ENCODE measurements at regions not wholly inside any gene's neighbourhood (a gene's known extent, or its start where the extent isn't known, plus 50 kb on each side); places are given as distances from the start of the nearest gene placed in this dataset.

GRCh38 chr13:39816936-39817335 is 161.5 kb downstream of the COG6 start:
- intact Hi-C loops (cut with DNase I): no loop called here

DNA sequence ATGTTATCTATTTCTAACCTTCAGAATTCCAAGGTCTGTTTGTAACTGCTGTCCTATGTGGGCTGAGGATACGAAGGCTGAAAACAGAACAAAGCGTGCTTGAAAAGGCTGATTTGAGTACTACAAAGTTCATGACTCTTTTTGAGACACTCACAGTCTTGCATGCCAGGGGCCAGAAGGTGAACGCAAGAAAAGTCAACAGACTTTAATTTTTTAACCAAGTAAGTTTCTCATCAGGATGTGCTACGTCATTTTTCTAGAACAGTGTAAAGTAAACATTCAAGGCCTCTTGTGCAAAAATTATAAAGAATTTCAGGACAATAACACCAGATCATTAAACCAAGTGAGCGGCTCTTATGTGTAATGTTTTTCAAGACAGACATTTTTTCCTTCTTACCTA is 163.5 kb downstream of the COG6 start:
- Histone ChIP-seq H3K9me3 (no peaks in the 10 kb centered on the region), H3K4me1 (no peaks in the 10 kb centered on the region), H3K36me3 (ENCODE audit: insufficient read depth in 1 of 2, low read depth in 1 of 2) (no peaks in the 10 kb centered on the region), H3K27ac (no peak overlapping the region), H3K27me3 (ENCODE audit: insufficient read depth in 3 of 3, low read length in 2 of 3) (no peaks in the 10 kb centered on the region), H3K4me3 (no peak overlapping the region)
- DNase-seq: no peak
- TF ChIP-seq CTCF (IDR thresholded peaks at IDR 0.05): no peak
- 70 to 79% (median 76%) methylated on average over 5 of the region's 5 CpGs for WGBS, 3 donors
- ATAC-seq: no peak
- intact Hi-C loops (cut with DNase I): no loop called here

More at GRCh38 chr13:39816936-39817335, 161.5 kb downstream of the COG6 start:
- no peaks in the 10 kb centered on the region for H3K9me3 ChIP-seq
- no peaks in the 10 kb centered on the region for H3K36me3 ChIP-seq (ENCODE audit: insufficient read depth in 1 of 2, low read depth in 1 of 2)
- TF ChIP-seq CTCF (IDR thresholded peaks at IDR 0.05): no peak
- DNase-seq (no peak), ATAC-seq (no peak)
- no peaks in the 10 kb centered on the region for H3K4me1 ChIP-seq
- H3K4me3 ChIP-seq: no peak overlapping the region
- 72 to 81% (median 75%) methylated on average over 6 of the region's 6 CpGs for WGBS, 3 donors
- H3K27ac ChIP-seq: no peak overlapping the region
- no peaks in the 10 kb centered on the region for H3K27me3 ChIP-seq (ENCODE audit: insufficient read depth in 3 of 3, low read length in 2 of 3)

DNA sequence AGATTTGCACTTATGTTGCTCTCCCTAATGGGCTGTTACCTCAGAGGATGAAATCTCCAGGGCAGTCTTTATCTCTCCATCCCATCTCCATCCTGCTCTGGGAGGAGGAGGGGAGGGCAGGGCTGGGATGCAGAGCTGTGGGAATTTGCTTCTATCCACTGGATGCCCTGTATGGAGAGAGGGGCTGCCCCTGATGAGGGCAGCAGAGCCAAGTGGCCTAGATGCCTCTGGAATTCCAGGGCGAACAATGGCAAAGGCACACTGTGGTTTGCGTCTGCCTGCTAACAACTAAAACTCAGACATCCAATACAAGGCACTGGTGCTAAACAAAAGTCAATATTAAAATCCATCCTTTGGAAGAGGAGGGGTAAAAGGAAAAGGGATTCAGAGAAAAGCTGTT is 165.1 kb downstream of the COG6 start:
- intact Hi-C loops (cut with DNase I): no loop called here
- no peak overlapping the region for H3K27ac ChIP-seq
- no peaks in the 10 kb centered on the region for H3K36me3 ChIP-seq (ENCODE audit: insufficient read depth in 1 of 2, low read depth in 1 of 2)
- TF ChIP-seq CTCF (IDR thresholded peaks at IDR 0.05): no peak
- H3K4me3 ChIP-seq: no peak overlapping the region
- DNase-seq (no peak), ATAC-seq (no peak)
- H3K9me3 ChIP-seq: no peaks in the 10 kb centered on the region
- no peaks in the 10 kb centered on the region for H3K27me3 ChIP-seq (ENCODE audit: insufficient read depth in 3 of 3, low read length in 2 of 3)
- no peaks in the 10 kb centered on the region for H3K4me1 ChIP-seq
- WGBS, 3 donors: 77 to 84% (median 81%) methylated on average over 2 of the region's 2 CpGs

GRCh38 chr13:39821977-39822376 is 166.5 kb downstream of the COG6 start:
- H3K27me3 ChIP-seq (ENCODE audit: insufficient read depth in 3 of 3, low read length in 2 of 3): no peaks in the 10 kb centered on the region
- TF ChIP-seq CTCF (IDR thresholded peaks at IDR 0.05): no peak
- H3K4me3 ChIP-seq: no peak overlapping the region
- H3K4me1 ChIP-seq: no peaks in the 10 kb centered on the region
- intact Hi-C loops (cut with DNase I): no loop called here
- ATAC-seq: no peak
- no peak overlapping the region for H3K27ac ChIP-seq
- DNase-seq: no peak
- H3K36me3 ChIP-seq (ENCODE audit: insufficient read depth in 1 of 2, low read depth in 1 of 2): no peaks in the 10 kb centered on the region
- 93 to 100% (median 98%) methylated on average over 1 of the region's 1 CpG for WGBS, 3 donors
- no peaks in the 10 kb centered on the region for H3K9me3 ChIP-seq

DNA sequence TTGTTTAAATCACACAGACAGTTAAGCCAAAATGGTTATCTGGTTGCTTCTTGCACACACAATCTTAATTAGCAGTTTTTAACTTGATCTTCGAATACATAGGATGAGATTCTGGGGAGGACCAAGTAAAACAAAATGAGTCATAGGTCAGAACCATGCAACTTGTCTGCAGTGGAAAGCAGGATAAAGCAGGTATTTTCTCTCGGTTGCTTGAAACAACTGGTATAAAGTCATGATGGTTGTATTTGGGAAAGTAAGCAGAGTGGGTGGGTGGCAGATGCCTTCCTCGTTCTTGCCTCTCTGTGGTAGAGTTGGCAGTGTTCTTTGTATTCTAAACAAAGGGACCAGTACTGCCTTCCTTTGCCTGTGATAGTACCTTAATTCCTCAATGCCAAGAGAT is 167.0 kb downstream of the COG6 start:
- DNase-seq: no peak

More for the DNA sequence above, 167.0 kb downstream of the COG6 start:
- intact Hi-C loops (cut with DNase I): no loop called here
- H3K4me3 ChIP-seq: no peak overlapping the region
- H3K27me3 ChIP-seq (ENCODE audit: insufficient read depth in 3 of 3, low read length in 2 of 3): no peaks in the 10 kb centered on the region
- H3K36me3 ChIP-seq (ENCODE audit: insufficient read depth in 1 of 2, low read depth in 1 of 2): no peaks in the 10 kb centered on the region
- no peak for TF ChIP-seq CTCF (IDR thresholded peaks at IDR 0.05)
- H3K9me3 ChIP-seq: no peaks in the 10 kb centered on the region
- no peak overlapping the region for H3K27ac ChIP-seq
- 84 to 89% (median 88%) methylated on average over 3 of the region's 3 CpGs for WGBS, 3 donors
- H3K4me1 ChIP-seq: no peaks in the 10 kb centered on the region
- ATAC-seq: no peak
